ENCODE measurements at regions not wholly inside any gene's neighbourhood (a gene's known extent, or its start where the extent isn't known, plus 50 kb on each side); places are given as distances from the start of the nearest gene placed in this dataset.

- no peak for FAIRE-seq
Measured at GRCh38 chr3:139292711-139293664, 50.8 kb upstream of the MRPS22 start.

GRCh38 chr3:139293665-139294023, 50.2 kb upstream of the MRPS22 start:
- FAIRE-seq (no peak), DNase-seq (ENCODE audit: extremely low spot score, insufficient read length, low read depth) (no peak)

More at GRCh38 chr3:139292711-139293664, 50.8 kb upstream of the MRPS22 start:
- no peak for DNase-seq (ENCODE audit: extremely low spot score, insufficient read length, low read depth)
